HEK293 (cell line): ENCODE measurements at regions not wholly inside any gene's neighbourhood (a gene's known extent, or its start where the extent isn't known, plus 50 kb on each side); places are given as distances from the start of the nearest gene placed in this dataset.

ENCODE experiments used
- CTCF ChIP-seq: fragments of 450-650 bp; formaldehyde crosslinking; IDR thresholded peaks from 2 replicates; pipeline ENCODE4 v1.5.1; 2016; ENCODE audit warnings: missing biosample characterization, missing genetic modification characterization
- REST ChIP-seq: fragments of 450-650 bp; formaldehyde crosslinking; IDR thresholded peaks from 2 replicates; pipeline ENCODE4 v1.5.1; 2016; ENCODE audit warnings: missing biosample characterization, missing genetic modification characterization
- ZNF530 ChIP-seq: fragments of 450-650 bp; formaldehyde crosslinking; IDR thresholded peaks from 2 replicates; pipeline ENCODE4 v1.5.1; 2016; ENCODE audit warnings: low read depth, missing biosample characterization, missing genetic modification characterization
- ZNF785 ChIP-seq: fragments of 450-650 bp; formaldehyde crosslinking; IDR thresholded peaks from 2 replicates; pipeline ENCODE4 v1.5.1; 2016; ENCODE audit warnings: missing biosample characterization, missing genetic modification characterization

- TF ChIP-seq ZNF785 (tag by site-specific recombination) (no peak), CTCF (no peak), ZNF530 (tag by site-specific recombination) (no peak), REST (tag by site-specific recombination) (no peak)
These were observed 128.7 kb upstream of the TLE3 start for GRCh38 chr15:70226337-70226980.
